Astrocyte (in vitro differentiated cells and primary cell): ENCODE measurements at regions not wholly inside any gene's neighbourhood (a gene's known extent, or its start where the extent isn't known, plus 50 kb on each side); places are given as distances from the start of the nearest gene placed in this dataset.

Experiments
- DNase-seq: peaks from one replicate; pipeline ENCODE4 v3.0.0-alpha.2; 2010; ENCODE audit warnings: low read depth
- FAIRE-seq: peaks from 2 replicates; lab custom pipeline; 2011; peaks lifted over from hg19 to GRCh38; lab: Jason Lieb, UNC
- H2AFZ ChIP-seq: 2 replicates; pipeline ENCODE4 v1.6.0; 2012; ENCODE audit warnings: low read depth, low read length, inconsistent platforms
- H3K27ac ChIP-seq: 2 replicates; pipeline ENCODE4 v1.5.1; 2011; ENCODE audit warnings: low read depth, low read length, inconsistent platforms
- H3K27me3 ChIP-seq: 2 replicates; pipeline ENCODE4 v1.6.0; 2011; ENCODE audit warnings: low read length, inconsistent platforms; ENCODE audit not compliant: insufficient read depth
- H3K36me3 ChIP-seq: 2 replicates; pipeline ENCODE4 v1.5.1; 2011; ENCODE audit warnings: low read length, inconsistent platforms; ENCODE audit not compliant: insufficient read depth
- H3K4me1 ChIP-seq: 2 replicates; pipeline ENCODE4 v1.5.1; 2011; ENCODE audit warnings: low read length, inconsistent platforms; ENCODE audit not compliant: insufficient read depth
- H3K4me2 ChIP-seq: 2 replicates; pipeline ENCODE4 v1.6.0; 2012; ENCODE audit warnings: low read length, inconsistent platforms
- H3K4me3 ChIP-seq: 2 replicates; pipeline ENCODE4 v1.5.1; 2011; ENCODE audit warnings: low read depth, mild to moderate bottlenecking, low read length, inconsistent platforms; ENCODE audit not compliant: insufficient read depth
- H3K79me2 ChIP-seq: 2 replicates; pipeline ENCODE4 v1.6.0; 2012; ENCODE audit warnings: mild to moderate bottlenecking, low read length, inconsistent platforms; ENCODE audit not compliant: insufficient read depth
- H3K9ac ChIP-seq: 2 replicates; pipeline ENCODE4 v1.6.0; 2012; ENCODE audit warnings: mild to moderate bottlenecking, low read length, inconsistent platforms
- H3K9me3 ChIP-seq: 2 replicates; pipeline ENCODE4 v1.5.1; 2012; ENCODE audit warnings: low read depth, mild to moderate bottlenecking, low read length, inconsistent platforms; ENCODE audit not compliant: insufficient read depth
- H4K20me1 ChIP-seq: 2 replicates; pipeline ENCODE4 v1.6.0; 2012; ENCODE audit warnings: low read length, inconsistent platforms; ENCODE audit not compliant: insufficient read depth
- H3K27ac Mint-ChIP-seq: one replicate; pipeline ENCODE4 v1.8.0; 2021; ENCODE audit warnings: mild to moderate bottlenecking, mixed read lengths; ENCODE audit not compliant: unreplicated experiment
- H3K27me3 Mint-ChIP-seq: one replicate; pipeline ENCODE4 v1.8.0; 2021; ENCODE audit warnings: low read depth, mixed read lengths; ENCODE audit not compliant: unreplicated experiment
- H3K36me3 Mint-ChIP-seq: one replicate; pipeline ENCODE4 v1.8.0; 2021; ENCODE audit warnings: low read depth, mixed read lengths; ENCODE audit not compliant: unreplicated experiment
- H3K4me1 Mint-ChIP-seq: one replicate; pipeline ENCODE4 v1.8.0; 2021; ENCODE audit warnings: low read depth, mixed read lengths; ENCODE audit not compliant: unreplicated experiment
- H3K4me3 Mint-ChIP-seq: one replicate; pipeline ENCODE4 v1.8.0; 2021; ENCODE audit warnings: mild to moderate bottlenecking, moderate library complexity, mixed read lengths; ENCODE audit not compliant: unreplicated experiment
- H3K9me3 Mint-ChIP-seq: one replicate; pipeline ENCODE4 v1.8.0; 2021; ENCODE audit warnings: mild to moderate bottlenecking, mixed read lengths; ENCODE audit not compliant: unreplicated experiment
- EZH2 ChIP-seq: IDR thresholded peaks from 2 replicates; pipeline ENCODE4 v1.6.1; 2012; ENCODE audit warnings: mild to moderate bottlenecking, low read length, inconsistent platforms; ENCODE audit not compliant: insufficient read depth
- TF ChIP-seq, protein P1 (sequence below): IDR thresholded peaks from 2 replicates; pipeline ENCODE4 v1.5.1; 2011; ENCODE audit warnings: low read depth, mild to moderate bottlenecking, inconsistent platforms, low read length, moderate library complexity; ENCODE audit not compliant: insufficient read depth

DNA sequence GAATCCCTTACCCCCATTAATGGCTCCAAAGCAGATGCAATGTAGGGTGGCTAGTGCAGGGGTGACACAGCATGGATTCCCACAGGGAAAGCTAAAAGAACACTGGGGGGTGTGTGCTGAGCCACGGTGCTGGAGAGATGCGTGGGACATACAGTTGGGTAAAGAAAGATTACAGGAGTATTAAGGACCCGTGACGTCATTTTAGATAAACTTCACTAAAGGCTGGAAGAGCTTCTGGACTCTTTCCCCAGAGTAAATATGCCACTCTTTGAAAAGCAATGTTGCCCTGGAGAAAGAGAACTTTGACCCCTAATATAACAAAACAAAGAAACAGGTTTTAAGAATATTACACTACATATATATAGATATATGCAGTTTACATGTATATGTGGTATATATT lies 481.5 kb upstream of the VSTM2A start:
- Histone ChIP-seq H3K36me3 (no peaks in the 10 kb centered on the region), H3K4me2 (no peak overlapping the region), H2AFZ (no peak overlapping the region), H3K4me3 (no peak overlapping the region), H3K9me3 (no peaks in the 10 kb centered on the region), H3K4me1 (no peaks in the 10 kb centered on the region), H3K27ac (no peak overlapping the region), H4K20me1 (no peaks in the 10 kb centered on the region), H3K27me3 (no peaks in the 10 kb centered on the region), H3K9ac (no peak overlapping the region), H3K79me2 (no peaks in the 10 kb centered on the region)
- no peak overlapping the region for H3K27ac Mint-ChIP-seq
- H3K9me3 Mint-ChIP-seq = no peaks in the 10 kb centered on the region
- DNase-seq (no peak), FAIRE-seq (no peak)
- no peaks in the 10 kb centered on the region for H3K36me3 Mint-ChIP-seq
- peaks cover 3% of the 10 kb centered on the region for H3K27me3 Mint-ChIP-seq
- H3K4me1 Mint-ChIP-seq = no peaks in the 10 kb centered on the region
- TF ChIP-seq, protein P1, sequence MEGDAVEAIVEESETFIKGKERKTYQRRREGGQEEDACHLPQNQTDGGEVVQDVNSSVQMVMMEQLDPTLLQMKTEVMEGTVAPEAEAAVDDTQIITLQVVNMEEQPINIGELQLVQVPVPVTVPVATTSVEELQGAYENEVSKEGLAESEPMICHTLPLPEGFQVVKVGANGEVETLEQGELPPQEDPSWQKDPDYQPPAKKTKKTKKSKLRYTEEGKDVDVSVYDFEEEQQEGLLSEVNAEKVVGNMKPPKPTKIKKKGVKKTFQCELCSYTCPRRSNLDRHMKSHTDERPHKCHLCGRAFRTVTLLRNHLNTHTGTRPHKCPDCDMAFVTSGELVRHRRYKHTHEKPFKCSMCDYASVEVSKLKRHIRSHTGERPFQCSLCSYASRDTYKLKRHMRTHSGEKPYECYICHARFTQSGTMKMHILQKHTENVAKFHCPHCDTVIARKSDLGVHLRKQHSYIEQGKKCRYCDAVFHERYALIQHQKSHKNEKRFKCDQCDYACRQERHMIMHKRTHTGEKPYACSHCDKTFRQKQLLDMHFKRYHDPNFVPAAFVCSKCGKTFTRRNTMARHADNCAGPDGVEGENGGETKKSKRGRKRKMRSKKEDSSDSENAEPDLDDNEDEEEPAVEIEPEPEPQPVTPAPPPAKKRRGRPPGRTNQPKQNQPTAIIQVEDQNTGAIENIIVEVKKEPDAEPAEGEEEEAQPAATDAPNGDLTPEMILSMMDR = no peak
- no peak for TF ChIP-seq EZH2
- H3K4me3 Mint-ChIP-seq = no peak overlapping the region

DNA sequence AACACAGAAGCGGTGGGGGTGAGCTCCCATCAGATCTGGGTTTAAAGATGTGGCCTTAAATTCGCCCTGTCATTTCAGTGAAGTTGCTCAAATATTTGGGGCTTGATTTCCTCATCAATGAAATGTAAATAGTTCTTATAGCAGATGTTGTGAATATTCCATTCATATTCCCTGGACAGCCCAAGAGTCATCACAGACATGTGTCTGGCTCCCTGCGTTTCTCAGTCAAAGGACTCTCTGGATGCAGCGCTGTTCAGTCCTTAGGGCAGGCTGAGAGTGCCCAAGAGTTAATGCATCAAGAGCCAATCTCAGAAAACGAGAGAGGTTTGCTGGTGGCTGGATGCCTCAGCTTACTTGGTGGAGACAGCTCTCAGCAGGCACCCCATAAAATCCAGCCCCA lies 475.5 kb upstream of the VSTM2A start:
- H3K36me3 ChIP-seq = no peaks in the 10 kb centered on the region
- H3K4me2 ChIP-seq = no peak overlapping the region
- H3K4me1 ChIP-seq = no peaks in the 10 kb centered on the region
- Mint-ChIP-seq H3K4me3 (no peak overlapping the region), H3K27ac (no peak overlapping the region), H3K9me3 (no peaks in the 10 kb centered on the region), H3K4me1 (no peaks in the 10 kb centered on the region), H3K27me3 (peaks cover 9% of the 10 kb centered on the region), H3K36me3 (no peaks in the 10 kb centered on the region)
- no peak for TF ChIP-seq EZH2
- TF ChIP-seq, protein P1 = no peak
- no peak overlapping the region for H2AFZ ChIP-seq
- H3K79me2 ChIP-seq = no peaks in the 10 kb centered on the region
- H3K4me3 ChIP-seq = no peak overlapping the region
- FAIRE-seq (no peak), DNase-seq (no peak)
- no peaks in the 10 kb centered on the region for H4K20me1 ChIP-seq
- no peak overlapping the region for H3K27ac ChIP-seq
- peaks cover 4% of the 10 kb centered on the region for H3K9me3 ChIP-seq
- H3K27me3 ChIP-seq = no peaks in the 10 kb centered on the region
- no peak overlapping the region for H3K9ac ChIP-seq

GRCh38 chr7:54069843-54070242 lies 472.3 kb upstream of the VSTM2A start:
- H3K4me1 Mint-ChIP-seq = no peaks in the 10 kb centered on the region

More at GRCh38 chr7:54069843-54070242, 472.3 kb upstream of the VSTM2A start:
- Mint-ChIP-seq H3K27me3 (peaks cover 8% of the 10 kb centered on the region), H3K27ac (no peak overlapping the region), H3K36me3 (no peaks in the 10 kb centered on the region), H3K9me3 (no peaks in the 10 kb centered on the region), H3K4me3 (no peak overlapping the region)
- Histone ChIP-seq H3K9me3 (peaks cover 4% of the 10 kb centered on the region), H2AFZ (no peak overlapping the region), H3K36me3 (no peaks in the 10 kb centered on the region), H3K4me2 (no peak overlapping the region), H4K20me1 (no peaks in the 10 kb centered on the region), H3K9ac (no peak overlapping the region), H3K27me3 (no peaks in the 10 kb centered on the region), H3K4me1 (no peaks in the 10 kb centered on the region), H3K79me2 (no peaks in the 10 kb centered on the region), H3K4me3 (no peak overlapping the region), H3K27ac (no peak overlapping the region)
- TF ChIP-seq, protein P1 = no peak
- TF ChIP-seq EZH2 = no peak
- FAIRE-seq = no peak
- no peak for DNase-seq
